Caco-2 (cell line): ENCODE measurements at regions not wholly inside any gene's neighbourhood (a gene's known extent, or its start where the extent isn't known, plus 50 kb on each side); places are given as distances from the start of the nearest gene placed in this dataset.
"Not testable (repeated sequence)": the region's sequence is repeated elsewhere in the genome, so short reads cannot be mapped to it uniquely, and the experiment has no call there.

Experiments used
- BruUV-seq: library from RNA; stranded (reverse); fragments of 400-500 nt; replicated peaks from 2 replicates; lab custom pipeline; 2021; lab: Mats Ljungman, UMichigan
- CTCF ChIA-PET: fragments of 300-600 bp; sonication (Branson Sonifier 250); formaldehyde crosslinking; loops from one replicate; lab custom pipeline; 2022; ENCODE audit warnings: antibody characterized with exemption; lab: Charles Lee
- POLR2A ChIA-PET: fragments of 300-600 bp; sonication (Branson Sonifier 250); formaldehyde crosslinking; loops from one replicate; lab custom pipeline; 2022; ENCODE audit warnings: antibody characterized with exemption; lab: Charles Lee
- DNase-seq, 2 experiments: peaks; one replicate each; pipeline versions ENCODE4 v3.0.0 to v3.0.0-alpha.2; 2020 to 2022
- H3K27me3 ChIP-seq: replicated peaks from 2 replicates; pipeline ENCODE4 v1.6.0; 2011; ENCODE audit warnings: low read length; ENCODE audit not compliant: control insufficient read depth, insufficient read depth
- H3K36me3 ChIP-seq: 2 replicates; pipeline ENCODE4 v1.5.1; 2011; ENCODE audit warnings: low read length; ENCODE audit not compliant: control insufficient read depth, insufficient read depth
- H3K4me1 ChIP-seq: fragments of 250-450 bp; sonication (Bioruptor Pico); 2 replicates; pipeline ENCODE4 v1.5.1; 2020; ENCODE audit warnings: mild to moderate bottlenecking
- H3K4me3 ChIP-seq: 2 replicates; pipeline ENCODE4 v1.5.1; 2011; ENCODE audit warnings: low read depth, mild to moderate bottlenecking, control low read depth, low read length
- H3K9me3 ChIP-seq: fragments of 250-450 bp; sonication (Bioruptor Pico); 2 replicates; pipeline ENCODE4 v1.5.1; 2020; ENCODE audit warnings: mild to moderate bottlenecking, moderate library complexity
- H3K27ac Mint-ChIP-seq: one replicate; pipeline ENCODE4 v1.8.0; 2022; ENCODE audit warnings: mixed read lengths; ENCODE audit not compliant: unreplicated experiment
- H3K27me3 Mint-ChIP-seq: one replicate; pipeline ENCODE4 v1.8.0; 2022; ENCODE audit warnings: mixed read lengths; ENCODE audit not compliant: insufficient read depth, unreplicated experiment
- H3K36me3 Mint-ChIP-seq: one replicate; pipeline ENCODE4 v1.8.0; 2022; ENCODE audit warnings: mild to moderate bottlenecking, mixed read lengths; ENCODE audit not compliant: insufficient read depth, unreplicated experiment
- H3K4me1 Mint-ChIP-seq: one replicate; pipeline ENCODE4 v1.8.0; 2022; ENCODE audit warnings: low read depth, mixed read lengths; ENCODE audit not compliant: unreplicated experiment
- H3K4me3 Mint-ChIP-seq: one replicate; pipeline ENCODE4 v1.8.0; 2022; ENCODE audit warnings: mild to moderate bottlenecking, moderate library complexity, mixed read lengths; ENCODE audit not compliant: unreplicated experiment
- H3K9me3 Mint-ChIP-seq: one replicate; pipeline ENCODE4 v1.8.0; 2022; ENCODE audit warnings: mixed read lengths; ENCODE audit not compliant: unreplicated experiment
- intact Hi-C: fragments of 100-400 bp; cut with micrococcal nuclease; formaldehyde crosslinking; loops from one replicate; pipeline ENCODE4 v1.10.0; 2022; ENCODE audit not compliant: unreplicated experiment
- TF ChIP-seq, protein P1 (sequence below), 2 experiments: fragments of 200-600 bp in 1 of 2; IDR thresholded peaks; 1 replicate in 1 of 2; 2 replicates in 1 of 2; pipeline versions ENCODE4 v1.5.1 to v1.8.0; 2011 to 2022; ENCODE audit warnings: antibody characterized with exemption in 1 of 2, control low read depth in 1 of 2, inconsistent platforms in 1 of 2, low read depth in 1 of 2, low read length in 1 of 2, mild to moderate bottlenecking in 1 of 2, moderate library complexity in 1 of 2; ENCODE audit not compliant: insufficient read depth in 1 of 2, severe bottlenecking in 1 of 2, unreplicated experiment in 1 of 2

DNA sequence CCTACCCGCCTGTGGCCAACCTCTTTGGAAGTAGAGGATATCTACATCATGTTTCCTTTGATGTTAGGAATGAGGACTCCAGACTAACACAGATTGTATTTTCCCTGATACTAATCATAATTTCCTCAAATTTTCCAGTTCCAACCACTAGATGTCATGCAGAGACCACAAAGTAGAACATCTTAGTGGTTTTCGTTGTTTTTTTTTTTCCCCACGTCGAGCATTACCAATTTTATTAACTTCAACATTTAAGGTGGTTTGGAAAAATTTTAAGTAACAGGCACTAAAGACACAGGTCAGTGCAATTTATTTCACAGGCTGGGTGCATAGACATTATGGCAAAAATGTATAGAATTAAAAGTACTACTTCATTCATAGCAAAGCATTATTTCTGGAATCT is 280.1 kb downstream of the ANKRD30B start:
- H3K4me3 Mint-ChIP-seq, H3K4me1 ChIP-seq, CTCF ChIA-PET, H3K27ac Mint-ChIP-seq, H3K36me3 ChIP-seq, H3K27me3 Mint-ChIP-seq, H3K9me3 ChIP-seq, H3K36me3 Mint-ChIP-seq, POLR2A ChIA-PET, H3K9me3 Mint-ChIP-seq, intact Hi-C loops, BruUV-seq, H3K27me3 ChIP-seq, H3K4me1 Mint-ChIP-seq, H3K4me3 ChIP-seq: not testable (repeated sequence)
- peak in 1 of 2 experiments; percentile 7 for DNase-seq
- TF ChIP-seq, protein P1, sequence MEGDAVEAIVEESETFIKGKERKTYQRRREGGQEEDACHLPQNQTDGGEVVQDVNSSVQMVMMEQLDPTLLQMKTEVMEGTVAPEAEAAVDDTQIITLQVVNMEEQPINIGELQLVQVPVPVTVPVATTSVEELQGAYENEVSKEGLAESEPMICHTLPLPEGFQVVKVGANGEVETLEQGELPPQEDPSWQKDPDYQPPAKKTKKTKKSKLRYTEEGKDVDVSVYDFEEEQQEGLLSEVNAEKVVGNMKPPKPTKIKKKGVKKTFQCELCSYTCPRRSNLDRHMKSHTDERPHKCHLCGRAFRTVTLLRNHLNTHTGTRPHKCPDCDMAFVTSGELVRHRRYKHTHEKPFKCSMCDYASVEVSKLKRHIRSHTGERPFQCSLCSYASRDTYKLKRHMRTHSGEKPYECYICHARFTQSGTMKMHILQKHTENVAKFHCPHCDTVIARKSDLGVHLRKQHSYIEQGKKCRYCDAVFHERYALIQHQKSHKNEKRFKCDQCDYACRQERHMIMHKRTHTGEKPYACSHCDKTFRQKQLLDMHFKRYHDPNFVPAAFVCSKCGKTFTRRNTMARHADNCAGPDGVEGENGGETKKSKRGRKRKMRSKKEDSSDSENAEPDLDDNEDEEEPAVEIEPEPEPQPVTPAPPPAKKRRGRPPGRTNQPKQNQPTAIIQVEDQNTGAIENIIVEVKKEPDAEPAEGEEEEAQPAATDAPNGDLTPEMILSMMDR (IDR thresholded peaks at IDR 0.05; ENCODE audit: insufficient read depth in 1 of 2, low read depth in 1 of 2, low read length in 1 of 2, severe bottlenecking in 1 of 2, unreplicated experiment in 1 of 2) = peak in 1 of 2 experiments; percentile 39

DNA sequence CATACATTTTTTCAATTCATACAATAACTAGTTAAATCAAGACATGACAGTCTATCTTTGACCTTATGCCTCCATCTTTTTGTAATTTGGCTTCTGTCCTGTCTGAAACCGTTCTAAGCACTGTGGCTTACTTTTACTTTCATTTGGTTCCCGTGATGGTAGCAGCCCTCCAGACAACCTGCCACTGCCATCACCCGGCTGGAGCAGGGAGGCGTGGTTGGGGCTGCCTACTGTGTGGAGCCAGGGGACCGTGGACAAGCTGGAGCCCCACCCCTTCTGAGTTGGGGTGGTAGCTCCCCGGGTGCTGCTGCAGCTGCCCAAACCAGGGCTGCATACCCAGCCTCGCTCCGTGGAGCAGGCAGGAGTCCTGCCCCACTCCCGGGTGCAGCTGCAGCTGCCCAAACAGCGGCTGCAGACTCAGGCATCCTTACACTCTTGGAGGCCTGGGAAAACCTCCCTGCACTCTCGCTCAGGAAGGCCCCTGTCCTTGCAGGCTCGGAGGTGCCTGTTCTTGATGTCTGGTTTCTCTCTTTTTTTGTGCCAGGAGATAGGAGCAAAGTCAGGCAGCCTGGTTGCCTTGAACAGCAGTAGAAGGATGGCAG is 312.4 kb downstream of the ANKRD30B start:
- H3K27me3 Mint-ChIP-seq, H3K4me3 ChIP-seq, BruUV-seq, CTCF ChIA-PET, intact Hi-C loops, H3K9me3 ChIP-seq, POLR2A ChIA-PET, H3K9me3 Mint-ChIP-seq, H3K27me3 ChIP-seq, H3K36me3 ChIP-seq, DNase-seq, H3K36me3 Mint-ChIP-seq, H3K4me1 ChIP-seq, H3K4me1 Mint-ChIP-seq, H3K27ac Mint-ChIP-seq, H3K4me3 Mint-ChIP-seq: not testable (repeated sequence)

DNA sequence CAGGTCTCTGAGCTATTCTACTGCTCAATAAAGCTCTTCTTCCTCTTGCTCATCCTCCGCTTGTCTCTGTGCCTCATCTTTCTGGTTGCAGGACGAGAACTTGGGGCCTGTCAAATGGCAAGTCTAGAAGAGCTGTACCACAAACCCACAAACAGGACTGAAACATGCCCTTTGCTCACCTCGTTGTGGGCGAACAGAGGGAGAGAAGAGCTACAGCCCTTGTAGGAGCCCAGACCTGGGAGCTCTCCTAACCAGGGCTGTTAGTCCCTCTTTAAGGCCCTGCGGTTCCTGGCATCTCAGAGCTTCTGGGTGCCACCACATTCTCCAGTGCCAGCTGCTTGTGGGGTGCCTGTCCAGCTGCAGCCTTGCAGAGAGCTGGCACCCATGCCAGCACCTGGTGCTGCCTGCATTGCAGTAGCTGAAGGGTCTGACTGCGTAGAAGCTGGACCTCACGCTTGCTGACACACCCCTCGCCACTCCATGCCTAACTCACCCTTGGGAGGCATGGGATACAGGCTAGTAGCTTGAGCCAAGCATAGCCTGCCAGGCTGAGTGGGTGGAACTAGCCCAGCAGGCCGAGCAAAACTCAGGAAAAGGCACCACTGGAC is 313.4 kb downstream of the ANKRD30B start:
- POLR2A ChIA-PET, H3K4me1 ChIP-seq, H3K9me3 ChIP-seq, H3K36me3 Mint-ChIP-seq, H3K27ac Mint-ChIP-seq, intact Hi-C loops, H3K9me3 Mint-ChIP-seq, H3K36me3 ChIP-seq, CTCF ChIA-PET, H3K4me1 Mint-ChIP-seq, H3K4me3 ChIP-seq, H3K4me3 Mint-ChIP-seq, DNase-seq, H3K27me3 ChIP-seq, BruUV-seq, H3K27me3 Mint-ChIP-seq: not testable (repeated sequence)

DNA sequence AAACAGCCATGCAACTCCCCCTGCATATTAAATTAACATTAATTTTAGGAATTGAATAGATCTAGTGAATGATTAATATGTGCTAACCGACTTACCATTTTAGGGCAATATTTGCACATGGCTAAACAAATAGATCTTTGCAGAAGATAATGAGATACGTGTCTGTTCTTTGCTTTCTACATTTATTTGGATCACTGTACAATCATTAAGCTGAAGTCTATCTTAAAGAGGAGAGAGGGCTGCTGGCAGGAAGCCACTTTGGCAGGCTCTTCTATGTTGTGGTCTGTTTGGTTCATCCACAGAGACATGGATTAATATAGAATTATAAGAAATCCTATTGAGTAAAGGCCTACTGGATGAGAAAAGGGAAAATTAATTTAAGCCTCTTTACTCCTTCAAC is 318.5 kb downstream of the ANKRD30B start:
- BruUV-seq, H3K36me3 Mint-ChIP-seq, H3K36me3 ChIP-seq, H3K4me1 ChIP-seq, intact Hi-C loops, DNase-seq, H3K27me3 ChIP-seq, H3K4me1 Mint-ChIP-seq, H3K9me3 Mint-ChIP-seq, H3K4me3 ChIP-seq, H3K4me3 Mint-ChIP-seq, H3K27ac Mint-ChIP-seq, H3K27me3 Mint-ChIP-seq, CTCF ChIA-PET, H3K9me3 ChIP-seq, POLR2A ChIA-PET: not testable (repeated sequence)

DNA sequence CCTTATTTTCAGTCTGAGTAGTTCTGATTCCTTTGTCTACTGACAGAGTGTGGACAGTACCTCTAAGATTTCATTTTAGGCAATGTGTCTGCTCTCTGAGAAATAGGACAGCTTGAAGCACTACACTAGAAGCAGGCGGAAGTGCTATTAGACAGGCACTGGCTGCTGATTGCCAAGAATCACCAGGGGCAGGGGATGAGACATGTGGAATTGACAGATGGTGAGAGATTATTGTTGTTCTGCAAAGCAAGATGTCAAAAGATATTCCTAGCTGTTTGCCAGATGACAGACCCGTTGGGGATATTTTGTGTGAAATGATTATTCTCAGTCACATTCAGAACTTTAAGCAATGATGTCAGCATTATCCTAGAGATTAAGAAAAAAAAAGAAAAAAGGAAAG is 323.3 kb downstream of the ANKRD30B start:
- H3K4me3 ChIP-seq, BruUV-seq, H3K27me3 ChIP-seq, H3K9me3 Mint-ChIP-seq, H3K36me3 Mint-ChIP-seq, H3K36me3 ChIP-seq, H3K27me3 Mint-ChIP-seq, H3K4me1 Mint-ChIP-seq, H3K4me1 ChIP-seq, DNase-seq, H3K9me3 ChIP-seq, H3K27ac Mint-ChIP-seq, intact Hi-C loops, CTCF ChIA-PET, H3K4me3 Mint-ChIP-seq, POLR2A ChIA-PET: not testable (repeated sequence)
